Ishikawa (cell line): ENCODE measurements at regions not wholly inside any gene's neighbourhood (a gene's known extent, or its start where the extent isn't known, plus 50 kb on each side); places are given as distances from the start of the nearest gene placed in this dataset.

Source experiments
- CEBPB ChIP-seq: IDR thresholded peaks from 2 replicates; pipeline ENCODE4 v1.6.1; 2012
- EGR1 ChIP-seq: IDR thresholded peaks from 2 replicates; pipeline ENCODE4 v1.6.1; 2012
- EP300 ChIP-seq: IDR thresholded peaks from 2 replicates; pipeline ENCODE4 v1.6.1; 2012; ENCODE audit warnings: borderline replicate concordance
- MAX ChIP-seq: IDR thresholded peaks from 2 replicates; pipeline ENCODE4 v1.6.1; 2012
- NFIC ChIP-seq: IDR thresholded peaks from 2 replicates; pipeline ENCODE4 v1.6.1; 2012
- RAD21 ChIP-seq: IDR thresholded peaks from 2 replicates; pipeline ENCODE4 v1.6.1; 2012; ENCODE audit warnings: low read depth
- TAF1 ChIP-seq: IDR thresholded peaks from 2 replicates; pipeline ENCODE4 v1.6.1; 2012; ENCODE audit warnings: low read depth, mild to moderate bottlenecking
- YY1 ChIP-seq: IDR thresholded peaks from 2 replicates; pipeline ENCODE4 v1.6.1; 2012; ENCODE audit warnings: low read depth
- ZBTB7A ChIP-seq: IDR thresholded peaks from 2 replicates; pipeline ENCODE4 v1.6.1; 2012; ENCODE audit warnings: low read depth
- TF ChIP-seq, protein P1 (sequence below): IDR thresholded peaks from 2 replicates; pipeline ENCODE4 v1.6.1; 2012; ENCODE audit warnings: low read depth, mild to moderate bottlenecking

GRCh38 chr16:80300456-80300855 is 240.3 kb upstream of the DYNLRB2 start:
- TF ChIP-seq, protein P1, sequence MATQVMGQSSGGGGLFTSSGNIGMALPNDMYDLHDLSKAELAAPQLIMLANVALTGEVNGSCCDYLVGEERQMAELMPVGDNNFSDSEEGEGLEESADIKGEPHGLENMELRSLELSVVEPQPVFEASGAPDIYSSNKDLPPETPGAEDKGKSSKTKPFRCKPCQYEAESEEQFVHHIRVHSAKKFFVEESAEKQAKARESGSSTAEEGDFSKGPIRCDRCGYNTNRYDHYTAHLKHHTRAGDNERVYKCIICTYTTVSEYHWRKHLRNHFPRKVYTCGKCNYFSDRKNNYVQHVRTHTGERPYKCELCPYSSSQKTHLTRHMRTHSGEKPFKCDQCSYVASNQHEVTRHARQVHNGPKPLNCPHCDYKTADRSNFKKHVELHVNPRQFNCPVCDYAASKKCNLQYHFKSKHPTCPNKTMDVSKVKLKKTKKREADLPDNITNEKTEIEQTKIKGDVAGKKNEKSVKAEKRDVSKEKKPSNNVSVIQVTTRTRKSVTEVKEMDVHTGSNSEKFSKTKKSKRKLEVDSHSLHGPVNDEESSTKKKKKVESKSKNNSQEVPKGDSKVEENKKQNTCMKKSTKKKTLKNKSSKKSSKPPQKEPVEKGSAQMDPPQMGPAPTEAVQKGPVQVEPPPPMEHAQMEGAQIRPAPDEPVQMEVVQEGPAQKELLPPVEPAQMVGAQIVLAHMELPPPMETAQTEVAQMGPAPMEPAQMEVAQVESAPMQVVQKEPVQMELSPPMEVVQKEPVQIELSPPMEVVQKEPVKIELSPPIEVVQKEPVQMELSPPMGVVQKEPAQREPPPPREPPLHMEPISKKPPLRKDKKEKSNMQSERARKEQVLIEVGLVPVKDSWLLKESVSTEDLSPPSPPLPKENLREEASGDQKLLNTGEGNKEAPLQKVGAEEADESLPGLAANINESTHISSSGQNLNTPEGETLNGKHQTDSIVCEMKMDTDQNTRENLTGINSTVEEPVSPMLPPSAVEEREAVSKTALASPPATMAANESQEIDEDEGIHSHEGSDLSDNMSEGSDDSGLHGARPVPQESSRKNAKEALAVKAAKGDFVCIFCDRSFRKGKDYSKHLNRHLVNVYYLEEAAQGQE, result no peak
- TF ChIP-seq MAX (no peak), EP300 (no peak), RAD21 (no peak), NFIC (no peak), TAF1 (no peak), ZBTB7A (no peak), EGR1 (no peak), YY1 (no peak), CEBPB (no peak)
